ENCODE measurements at regions not wholly inside any gene's neighbourhood (a gene's known extent, or its start where the extent isn't known, plus 50 kb on each side); places are given as distances from the start of the nearest gene placed in this dataset.

DNA sequence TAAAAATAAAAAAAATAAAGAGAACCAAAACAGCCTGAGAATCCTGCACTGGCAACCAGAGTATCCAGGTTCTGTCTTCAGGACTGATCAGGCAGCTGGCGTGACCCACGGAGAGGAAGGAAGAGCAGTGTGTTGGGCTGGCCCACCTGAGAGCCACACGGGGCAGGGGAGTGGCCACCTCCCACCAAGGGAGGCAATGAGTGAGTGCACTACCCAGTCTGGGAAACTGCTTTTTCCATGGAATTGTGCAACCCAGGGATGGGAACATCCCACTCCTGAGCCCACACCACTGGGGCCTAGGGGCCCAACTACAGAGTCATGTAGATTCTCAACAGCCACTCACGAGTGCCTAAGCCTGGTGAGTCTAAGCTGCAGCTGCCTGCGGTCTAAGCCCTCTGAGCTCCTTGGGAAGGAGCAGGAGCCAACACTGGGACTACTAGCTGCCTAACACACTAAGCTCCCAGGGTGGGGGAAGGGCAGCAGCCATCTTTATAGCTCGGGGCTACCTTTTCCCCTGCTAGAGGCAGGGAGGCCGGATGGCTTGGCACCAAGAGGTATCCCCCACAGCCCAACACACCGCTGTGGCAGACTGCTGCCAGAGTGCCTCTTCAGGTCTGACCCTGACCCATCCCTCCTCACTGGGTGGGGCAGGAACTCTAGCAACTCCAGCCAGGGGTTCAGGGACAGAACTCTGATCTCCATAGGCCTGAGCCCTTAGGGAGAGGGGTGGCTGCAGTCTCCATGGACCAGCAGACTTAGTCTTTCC lies 610.9 kb downstream of the RERGL start:
- Histone ChIP-seq H3K4me3 (ENCODE audit: low read depth, low read length) (no peak overlapping the region), H3K36me3 (ENCODE audit: control insufficient read depth, insufficient read depth, low read length) (no peaks in the 10 kb centered on the region), H3K4me1 (ENCODE audit: control insufficient read depth, insufficient read depth, low read length) (no peaks in the 10 kb centered on the region), H3K27ac (ENCODE audit: low read depth, low read length) (no peak overlapping the region), H3K9me3 (ENCODE audit: control insufficient read depth, insufficient read depth, low read length) (peaks cover 2% of the 10 kb centered on the region), H3K27me3 (ENCODE audit: control insufficient read depth, insufficient read depth, low read length) (no peaks in the 10 kb centered on the region)
- DNase-seq (ENCODE audit: low read depth in 4 of 6, low spot score in 6 of 6): no peak
- 98% methylated on average over 7 of the region's 8 CpGs for WGBS (ENCODE audit: insufficient coverage)

DNA sequence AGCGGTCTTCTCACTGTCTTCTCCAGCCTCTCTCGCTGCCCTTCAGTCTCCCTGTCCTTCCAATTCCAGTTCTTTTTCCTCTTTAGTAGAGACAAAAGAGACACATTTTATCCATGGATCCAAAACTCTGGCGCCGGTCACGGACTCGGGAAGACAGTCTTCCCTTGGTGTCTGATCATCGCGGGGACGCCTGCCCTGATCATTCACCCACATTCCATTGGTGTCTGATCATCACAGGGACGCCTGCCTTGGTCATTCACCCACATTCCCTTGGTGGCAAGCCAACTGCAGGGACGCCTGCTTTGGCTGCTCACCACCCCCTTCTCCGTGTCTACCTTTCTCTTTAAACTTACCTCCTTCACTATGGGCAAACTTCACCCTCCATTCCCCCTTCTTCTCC lies 619.5 kb downstream of the RERGL start:
- WGBS (ENCODE audit: insufficient coverage): 96% methylated on average over 12 of the region's 12 CpGs
- no peak overlapping the region for H3K27ac ChIP-seq (ENCODE audit: low read depth, low read length)

GRCh38 chr12:17459214-17459613 lies 630.8 kb downstream of the RERGL start:
- 100% methylated on average over 1 of the region's 2 CpGs for WGBS (ENCODE audit: insufficient coverage)
- no peak for DNase-seq (ENCODE audit: low read depth in 4 of 6, low spot score in 6 of 6)
- H3K4me3 ChIP-seq (ENCODE audit: low read depth, low read length): no peak overlapping the region

More for the DNA sequence above, 619.5 kb downstream of the RERGL start:
- Histone ChIP-seq H3K27me3 (ENCODE audit: control insufficient read depth, insufficient read depth, low read length) (no peaks in the 10 kb centered on the region), H3K9me3 (ENCODE audit: control insufficient read depth, insufficient read depth, low read length) (no peaks in the 10 kb centered on the region), H3K4me3 (ENCODE audit: low read depth, low read length) (no peak overlapping the region), H3K36me3 (ENCODE audit: control insufficient read depth, insufficient read depth, low read length) (no peaks in the 10 kb centered on the region), H3K4me1 (ENCODE audit: control insufficient read depth, insufficient read depth, low read length) (no peaks in the 10 kb centered on the region)
- no peak for DNase-seq (ENCODE audit: low read depth in 4 of 6, low spot score in 6 of 6)

GRCh38 chr12:17456486-17456885 lies 633.5 kb downstream of the RERGL start:
- no peak overlapping the region for H3K4me3 ChIP-seq (ENCODE audit: low read depth, low read length)
- DNase-seq (ENCODE audit: low read depth in 4 of 6, low spot score in 6 of 6): peak in 1 of 6 donors; percentile 4
- no CpG with 5 or more reads among the region's 2 CpGs for WGBS (ENCODE audit: insufficient coverage)

More at GRCh38 chr12:17459214-17459613, 630.8 kb downstream of the RERGL start:
- no peaks in the 10 kb centered on the region for H3K4me1 ChIP-seq (ENCODE audit: control insufficient read depth, insufficient read depth, low read length)
- H3K36me3 ChIP-seq (ENCODE audit: control insufficient read depth, insufficient read depth, low read length): no peaks in the 10 kb centered on the region
- no peaks in the 10 kb centered on the region for H3K9me3 ChIP-seq (ENCODE audit: control insufficient read depth, insufficient read depth, low read length)
- no peaks in the 10 kb centered on the region for H3K27me3 ChIP-seq (ENCODE audit: control insufficient read depth, insufficient read depth, low read length)
- no peak overlapping the region for H3K27ac ChIP-seq (ENCODE audit: low read depth, low read length)

GRCh38 chr12:17438141-17438540 lies 651.9 kb downstream of the RERGL start:
- Histone ChIP-seq H3K27ac (ENCODE audit: low read depth, low read length) (no peak overlapping the region), H3K4me3 (ENCODE audit: low read depth, low read length) (no peak overlapping the region), H3K27me3 (ENCODE audit: control insufficient read depth, insufficient read depth, low read length) (no peaks in the 10 kb centered on the region), H3K36me3 (ENCODE audit: control insufficient read depth, insufficient read depth, low read length) (no peaks in the 10 kb centered on the region), H3K4me1 (ENCODE audit: control insufficient read depth, insufficient read depth, low read length) (no peaks in the 10 kb centered on the region), H3K9me3 (ENCODE audit: control insufficient read depth, insufficient read depth, low read length) (peaks cover 2% of the 10 kb centered on the region)
- no peak for DNase-seq (ENCODE audit: low read depth in 4 of 6, low spot score in 6 of 6)

More at GRCh38 chr12:17456486-17456885, 633.5 kb downstream of the RERGL start:
- Histone ChIP-seq H3K36me3 (ENCODE audit: control insufficient read depth, insufficient read depth, low read length) (no peaks in the 10 kb centered on the region), H3K27me3 (ENCODE audit: control insufficient read depth, insufficient read depth, low read length) (no peaks in the 10 kb centered on the region), H3K27ac (ENCODE audit: low read depth, low read length) (no peak overlapping the region), H3K4me1 (ENCODE audit: control insufficient read depth, insufficient read depth, low read length) (no peaks in the 10 kb centered on the region), H3K9me3 (ENCODE audit: control insufficient read depth, insufficient read depth, low read length) (no peaks in the 10 kb centered on the region)

GRCh38 chr12:17416748-17417147 lies 673.2 kb downstream of the RERGL start:
- Histone ChIP-seq H3K36me3 (ENCODE audit: control insufficient read depth, insufficient read depth, low read length) (no peaks in the 10 kb centered on the region), H3K4me1 (ENCODE audit: control insufficient read depth, insufficient read depth, low read length) (no peaks in the 10 kb centered on the region), H3K27me3 (ENCODE audit: control insufficient read depth, insufficient read depth, low read length) (no peaks in the 10 kb centered on the region), H3K27ac (ENCODE audit: low read depth, low read length) (no peak overlapping the region), H3K9me3 (ENCODE audit: control insufficient read depth, insufficient read depth, low read length) (peaks cover 6% of the 10 kb centered on the region), H3K4me3 (ENCODE audit: low read depth, low read length) (no peak overlapping the region)
- DNase-seq (ENCODE audit: low read depth in 4 of 6, low spot score in 6 of 6): no peak
- WGBS (ENCODE audit: insufficient coverage): 92% methylated on average over 13 of the region's 13 CpGs

- H3K36me3 ChIP-seq (ENCODE audit: control insufficient read depth, insufficient read depth, low read length): no peaks in the 10 kb centered on the region
- peaks cover 6% of the 10 kb centered on the region for H3K9me3 ChIP-seq (ENCODE audit: control insufficient read depth, insufficient read depth, low read length)
- H3K27ac ChIP-seq (ENCODE audit: low read depth, low read length): no peak overlapping the region
- no peaks in the 10 kb centered on the region for H3K27me3 ChIP-seq (ENCODE audit: control insufficient read depth, insufficient read depth, low read length)
- H3K4me3 ChIP-seq (ENCODE audit: low read depth, low read length): no peak overlapping the region
- H3K4me1 ChIP-seq (ENCODE audit: control insufficient read depth, insufficient read depth, low read length): no peaks in the 10 kb centered on the region
- no peak for DNase-seq (ENCODE audit: low read depth in 4 of 6, low spot score in 6 of 6)
Observed at GRCh38 chr12:17414596-17414995, 675.4 kb downstream of the RERGL start.

- Histone ChIP-seq H3K36me3 (ENCODE audit: control insufficient read depth, insufficient read depth, low read length) (no peaks in the 10 kb centered on the region), H3K27ac (ENCODE audit: low read depth, low read length) (no peak overlapping the region), H3K4me1 (ENCODE audit: control insufficient read depth, insufficient read depth, low read length) (no peaks in the 10 kb centered on the region), H3K4me3 (ENCODE audit: low read depth, low read length) (no peak overlapping the region), H3K9me3 (ENCODE audit: control insufficient read depth, insufficient read depth, low read length) (peaks cover 6% of the 10 kb centered on the region), H3K27me3 (ENCODE audit: control insufficient read depth, insufficient read depth, low read length) (no peaks in the 10 kb centered on the region)
- WGBS (ENCODE audit: insufficient coverage): 92% methylated on average over 5 of the region's 5 CpGs
- no peak for DNase-seq (ENCODE audit: low read depth in 4 of 6, low spot score in 6 of 6)
Observed at GRCh38 chr12:17411662-17412061, 678.3 kb downstream of the RERGL start.

DNA sequence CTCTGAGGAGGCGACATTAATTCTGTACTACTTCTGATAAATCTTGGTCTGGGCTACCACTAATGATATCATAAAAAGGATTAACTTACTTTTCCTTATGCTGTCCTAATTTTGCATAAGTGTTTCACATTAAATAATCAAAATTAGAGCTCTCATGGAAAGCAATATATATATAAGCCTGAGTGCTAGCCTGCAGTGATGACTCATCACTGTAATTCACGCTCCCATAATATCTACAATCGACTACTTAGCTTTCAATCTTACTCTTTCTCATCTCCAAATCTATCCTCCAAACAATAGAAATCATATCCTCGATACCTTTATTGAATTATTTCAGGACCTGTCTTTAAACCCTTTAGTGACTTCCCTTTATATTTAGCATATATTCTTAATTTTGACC lies 701.3 kb downstream of the RERGL start:
- Histone ChIP-seq H3K4me3 (ENCODE audit: low read depth, low read length) (no peak overlapping the region), H3K27me3 (ENCODE audit: control insufficient read depth, insufficient read depth, low read length) (no peaks in the 10 kb centered on the region), H3K4me1 (ENCODE audit: control insufficient read depth, insufficient read depth, low read length) (no peaks in the 10 kb centered on the region), H3K27ac (ENCODE audit: low read depth, low read length) (no peak overlapping the region), H3K36me3 (ENCODE audit: control insufficient read depth, insufficient read depth, low read length) (no peaks in the 10 kb centered on the region), H3K9me3 (ENCODE audit: control insufficient read depth, insufficient read depth, low read length) (no peaks in the 10 kb centered on the region)
- WGBS (ENCODE audit: insufficient coverage): 91% methylated on average over 3 of the region's 4 CpGs
- no peak for DNase-seq (ENCODE audit: low read depth in 4 of 6, low spot score in 6 of 6)

DNA sequence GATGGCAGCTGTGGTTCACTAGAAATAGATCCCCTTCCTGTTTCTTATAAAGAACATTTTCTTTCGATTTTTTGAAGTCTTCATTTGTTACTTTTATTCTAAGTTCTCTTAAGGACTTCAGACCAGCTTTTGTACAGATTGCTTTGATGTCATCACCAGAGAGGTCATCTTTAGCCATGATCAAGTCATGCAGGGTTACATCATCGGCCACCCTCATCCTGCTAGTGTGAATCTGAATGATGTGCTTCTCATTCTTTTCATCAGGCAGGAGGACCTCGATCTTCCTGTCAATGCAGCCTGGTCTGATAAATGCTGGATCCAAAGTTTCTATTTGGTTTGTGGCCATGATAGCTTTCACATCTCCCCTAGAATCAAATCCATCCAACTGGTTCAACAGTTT lies 706.7 kb downstream of the RERGL start:
- WGBS (ENCODE audit: insufficient coverage): 63% methylated on average over 1 of the region's 3 CpGs

More for the DNA sequence above, 706.7 kb downstream of the RERGL start:
- no peaks in the 10 kb centered on the region for H3K4me1 ChIP-seq (ENCODE audit: control insufficient read depth, insufficient read depth, low read length)
- no peak overlapping the region for H3K27ac ChIP-seq (ENCODE audit: low read depth, low read length)
- no peaks in the 10 kb centered on the region for H3K27me3 ChIP-seq (ENCODE audit: control insufficient read depth, insufficient read depth, low read length)
- H3K36me3 ChIP-seq (ENCODE audit: control insufficient read depth, insufficient read depth, low read length): no peaks in the 10 kb centered on the region
- H3K9me3 ChIP-seq (ENCODE audit: control insufficient read depth, insufficient read depth, low read length): no peaks in the 10 kb centered on the region
- H3K4me3 ChIP-seq (ENCODE audit: low read depth, low read length): no peak overlapping the region
- no peak for DNase-seq (ENCODE audit: low read depth in 4 of 6, low spot score in 6 of 6)

Measured in spinal cord (tissue), 9 donors.